ENCODE measurements at regions not wholly inside any gene's neighbourhood (a gene's known extent, or its start where the extent isn't known, plus 50 kb on each side); places are given as distances from the start of the nearest gene placed in this dataset.

- peaks cover 46% of the 10 kb centered on the region for H3K9me3 Mint-ChIP-seq
- no peak overlapping the region for H3K4me3 Mint-ChIP-seq
- no peak overlapping the region for H3K27ac Mint-ChIP-seq
- H3K27me3 Mint-ChIP-seq (ENCODE audit: low read depth), result peaks cover 9% of the 10 kb centered on the region
- peaks cover 6% of the 10 kb centered on the region for H3K36me3 Mint-ChIP-seq (ENCODE audit: low read depth)
- no peaks in the 10 kb centered on the region for H3K4me1 Mint-ChIP-seq
- no peak for TF ChIP-seq CTCF (IDR thresholded peaks at IDR 0.05; ENCODE audit: unreplicated experiment in 3 of 3)
These were observed 81.3 kb upstream of the PRMT8 start for GRCh38 chr12:3409662-3410061.

GRCh38 chr12:3416159-3416558, 74.8 kb upstream of the PRMT8 start:
- H3K4me3 Mint-ChIP-seq, result no peak overlapping the region
- no peak overlapping the region for H3K27ac Mint-ChIP-seq
- peaks cover 15% of the 10 kb centered on the region for H3K4me1 Mint-ChIP-seq
- H3K36me3 Mint-ChIP-seq (ENCODE audit: low read depth), result no peaks in the 10 kb centered on the region
- H3K27me3 Mint-ChIP-seq (ENCODE audit: low read depth), result peaks cover 14% of the 10 kb centered on the region
- TF ChIP-seq CTCF (IDR thresholded peaks at IDR 0.05; ENCODE audit: unreplicated experiment in 3 of 3), result no peak
- H3K9me3 Mint-ChIP-seq, result peaks cover 4% of the 10 kb centered on the region

GRCh38 chr12:3416670-3417069, 74.3 kb upstream of the PRMT8 start:
- H3K4me3 Mint-ChIP-seq, result no peak overlapping the region
- H3K36me3 Mint-ChIP-seq (ENCODE audit: low read depth), result no peaks in the 10 kb centered on the region
- peaks cover 15% of the 10 kb centered on the region for H3K4me1 Mint-ChIP-seq
- no peak overlapping the region for H3K27ac Mint-ChIP-seq
- H3K9me3 Mint-ChIP-seq, result peaks cover 4% of the 10 kb centered on the region
- TF ChIP-seq CTCF (IDR thresholded peaks at IDR 0.05; ENCODE audit: unreplicated experiment in 3 of 3), result no peak
- peaks cover 18% of the 10 kb centered on the region for H3K27me3 Mint-ChIP-seq (ENCODE audit: low read depth)

- Mint-ChIP-seq H3K4me1 (peaks cover 15% of the 10 kb centered on the region), H3K27ac (no peak overlapping the region), H3K36me3 (ENCODE audit: low read depth) (no peaks in the 10 kb centered on the region), H3K27me3 (ENCODE audit: low read depth) (peaks cover 18% of the 10 kb centered on the region), H3K9me3 (peaks cover 4% of the 10 kb centered on the region), H3K4me3 (no peak overlapping the region)
- no peak for TF ChIP-seq CTCF (IDR thresholded peaks at IDR 0.05; ENCODE audit: unreplicated experiment in 3 of 3)
These were observed 73.9 kb upstream of the PRMT8 start for GRCh38 chr12:3417113-3417512.

GRCh38 chr12:3417937-3418462, 73.0 kb upstream of the PRMT8 start:
- Mint-ChIP-seq H3K27me3 (ENCODE audit: low read depth) (peaks cover 18% of the 10 kb centered on the region), H3K36me3 (ENCODE audit: low read depth) (no peaks in the 10 kb centered on the region), H3K27ac (no peak overlapping the region), H3K4me1 (peaks cover 15% of the 10 kb centered on the region), H3K9me3 (peaks cover 4% of the 10 kb centered on the region), H3K4me3 (no peak overlapping the region)
- no peak for TF ChIP-seq CTCF (IDR thresholded peaks at IDR 0.05; ENCODE audit: unreplicated experiment in 3 of 3)

- no peak overlapping the region for H3K4me3 Mint-ChIP-seq
- H3K36me3 Mint-ChIP-seq (ENCODE audit: low read depth), result no peaks in the 10 kb centered on the region
- peaks cover 18% of the 10 kb centered on the region for H3K27me3 Mint-ChIP-seq (ENCODE audit: low read depth)
- H3K27ac Mint-ChIP-seq, result no peak overlapping the region
- H3K9me3 Mint-ChIP-seq, result no peaks in the 10 kb centered on the region
- TF ChIP-seq CTCF (IDR thresholded peaks at IDR 0.05; ENCODE audit: unreplicated experiment in 3 of 3), result no peak
- peaks cover 15% of the 10 kb centered on the region for H3K4me1 Mint-ChIP-seq
These were observed 72.2 kb upstream of the PRMT8 start for GRCh38 chr12:3418609-3419390.

All from nephron (organoid).